ENCODE measurements at regions not wholly inside any gene's neighbourhood (a gene's known extent, or its start where the extent isn't known, plus 50 kb on each side); places are given as distances from the start of the nearest gene placed in this dataset.

- no peak overlapping the region for H3K27ac ChIP-seq
- no peaks in the 10 kb centered on the region for H3K36me3 ChIP-seq
- no peaks in the 10 kb centered on the region for H3K9me3 ChIP-seq
- no peaks in the 10 kb centered on the region for H3K27me3 ChIP-seq
- H3K4me1 ChIP-seq = no peaks in the 10 kb centered on the region
- intact Hi-C loops (cut with DNase I; ENCODE audit: low total_unique reads) = no loop called here
- no peak overlapping the region for H3K4me3 ChIP-seq
- TF ChIP-seq CTCF (IDR thresholded peaks at IDR 0.05) (no peak), POLR2A (IDR thresholded peaks at IDR 0.05) (no peak)
- DNase-seq = no peak
These were observed 395.9 kb downstream of the TFEC start for GRCh38 chr7:115634633-115635032.

- no peak overlapping the region for H3K27ac ChIP-seq
- no peaks in the 10 kb centered on the region for H3K9me3 ChIP-seq
- no peaks in the 10 kb centered on the region for H3K27me3 ChIP-seq
- H3K4me3 ChIP-seq = no peak overlapping the region
- intact Hi-C loops (cut with DNase I; ENCODE audit: low total_unique reads) = no loop called here
- no peak for DNase-seq
- H3K4me1 ChIP-seq = no peaks in the 10 kb centered on the region
- H3K36me3 ChIP-seq = no peaks in the 10 kb centered on the region
- TF ChIP-seq CTCF (IDR thresholded peaks at IDR 0.05) (no peak), POLR2A (IDR thresholded peaks at IDR 0.05) (no peak)
These were observed 397.9 kb downstream of the TFEC start for GRCh38 chr7:115632636-115633035.

GRCh38 chr7:115631782-115632181 lies 398.8 kb downstream of the TFEC start:
- no peak overlapping the region for H3K4me3 ChIP-seq
- no peaks in the 10 kb centered on the region for H3K36me3 ChIP-seq
- no peak for DNase-seq
- no peaks in the 10 kb centered on the region for H3K4me1 ChIP-seq
- intact Hi-C loops (cut with DNase I; ENCODE audit: low total_unique reads) = no loop called here
- no peak for TF ChIP-seq CTCF (IDR thresholded peaks at IDR 0.05)
- no peak for TF ChIP-seq POLR2A (IDR thresholded peaks at IDR 0.05)
- H3K9me3 ChIP-seq = no peaks in the 10 kb centered on the region
- no peak overlapping the region for H3K27ac ChIP-seq
- H3K27me3 ChIP-seq = no peaks in the 10 kb centered on the region

GRCh38 chr7:115630049-115630448 lies 400.5 kb downstream of the TFEC start:
- Histone ChIP-seq H3K4me1 (no peaks in the 10 kb centered on the region), H3K4me3 (no peak overlapping the region), H3K27me3 (no peaks in the 10 kb centered on the region), H3K36me3 (no peaks in the 10 kb centered on the region), H3K27ac (no peak overlapping the region), H3K9me3 (no peaks in the 10 kb centered on the region)
- intact Hi-C loops (cut with DNase I; ENCODE audit: low total_unique reads) = no loop called here
- TF ChIP-seq CTCF (IDR thresholded peaks at IDR 0.05) (no peak), POLR2A (IDR thresholded peaks at IDR 0.05) (no peak)
- DNase-seq = no peak

GRCh38 chr7:115618676-115619075 lies 411.9 kb downstream of the TFEC start:
- TF ChIP-seq POLR2A (IDR thresholded peaks at IDR 0.05) = no peak
- no peak for TF ChIP-seq CTCF (IDR thresholded peaks at IDR 0.05)
- Histone ChIP-seq H3K9me3 (no peaks in the 10 kb centered on the region), H3K4me3 (no peak overlapping the region), H3K36me3 (no peaks in the 10 kb centered on the region), H3K4me1 (no peaks in the 10 kb centered on the region), H3K27me3 (no peaks in the 10 kb centered on the region), H3K27ac (no peak overlapping the region)
- DNase-seq = no peak
- intact Hi-C loops (cut with DNase I; ENCODE audit: low total_unique reads) = no loop called here
